ENCODE measurements at regions not wholly inside any gene's neighbourhood (a gene's known extent, or its start where the extent isn't known, plus 50 kb on each side); places are given as distances from the start of the nearest gene placed in this dataset.

- WGBS, 2 donors = 66 to 72% methylated on average over 4 of the region's 4 CpGs
- Histone ChIP-seq H3K4me1 (no peaks in the 10 kb centered on the region), H3K9me3 (no peaks in the 10 kb centered on the region), H3K27ac (no peak overlapping the region), H3K4me3 (no peak overlapping the region), H3K27me3 (no peaks in the 10 kb centered on the region), H3K36me3 (no peaks in the 10 kb centered on the region)
- no peak for DNase-seq
- TF ChIP-seq POLR2A (IDR thresholded peaks at IDR 0.05) = no peak
- TF ChIP-seq EP300 (IDR thresholded peaks at IDR 0.05) = no peak
- TF ChIP-seq POLR2AphosphoS5 (IDR thresholded peaks at IDR 0.05) = no peak
- TF ChIP-seq, protein P1, sequence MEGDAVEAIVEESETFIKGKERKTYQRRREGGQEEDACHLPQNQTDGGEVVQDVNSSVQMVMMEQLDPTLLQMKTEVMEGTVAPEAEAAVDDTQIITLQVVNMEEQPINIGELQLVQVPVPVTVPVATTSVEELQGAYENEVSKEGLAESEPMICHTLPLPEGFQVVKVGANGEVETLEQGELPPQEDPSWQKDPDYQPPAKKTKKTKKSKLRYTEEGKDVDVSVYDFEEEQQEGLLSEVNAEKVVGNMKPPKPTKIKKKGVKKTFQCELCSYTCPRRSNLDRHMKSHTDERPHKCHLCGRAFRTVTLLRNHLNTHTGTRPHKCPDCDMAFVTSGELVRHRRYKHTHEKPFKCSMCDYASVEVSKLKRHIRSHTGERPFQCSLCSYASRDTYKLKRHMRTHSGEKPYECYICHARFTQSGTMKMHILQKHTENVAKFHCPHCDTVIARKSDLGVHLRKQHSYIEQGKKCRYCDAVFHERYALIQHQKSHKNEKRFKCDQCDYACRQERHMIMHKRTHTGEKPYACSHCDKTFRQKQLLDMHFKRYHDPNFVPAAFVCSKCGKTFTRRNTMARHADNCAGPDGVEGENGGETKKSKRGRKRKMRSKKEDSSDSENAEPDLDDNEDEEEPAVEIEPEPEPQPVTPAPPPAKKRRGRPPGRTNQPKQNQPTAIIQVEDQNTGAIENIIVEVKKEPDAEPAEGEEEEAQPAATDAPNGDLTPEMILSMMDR (IDR thresholded peaks at IDR 0.05) = no peak
- no peak for ATAC-seq (ENCODE audit: low FRiP score in 2 of 2)
Measured at GRCh38 chr12:86670986-86671385, 414.8 kb upstream of the MGAT4C start.

DNA sequence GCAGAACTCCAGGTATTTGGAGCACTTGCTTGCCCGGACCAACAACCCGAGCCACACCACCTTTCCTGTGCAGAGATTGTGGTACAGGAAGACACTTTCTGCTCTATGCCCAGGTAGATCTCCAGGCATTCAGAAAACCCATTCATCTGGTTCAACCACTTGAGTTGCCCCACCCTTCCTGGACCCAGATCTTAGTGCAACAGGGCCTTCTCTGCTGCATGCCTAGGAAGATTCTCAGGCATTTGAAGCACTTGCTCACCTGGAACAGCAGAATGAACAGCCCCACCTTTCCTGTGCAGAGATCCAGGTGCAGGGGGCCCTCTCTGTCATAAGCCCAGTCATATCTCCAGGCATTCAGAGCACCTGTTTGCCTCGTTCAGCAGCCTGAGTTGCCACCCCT, 412.8 kb upstream of the MGAT4C start:
- no peaks in the 10 kb centered on the region for H3K4me1 ChIP-seq
- H3K36me3 ChIP-seq = no peaks in the 10 kb centered on the region
- H3K27me3 ChIP-seq = no peaks in the 10 kb centered on the region
- H3K27ac ChIP-seq = no peak overlapping the region
- H3K4me3 ChIP-seq = no peak overlapping the region
- WGBS, 2 donors = 45 to 77% methylated on average over 2 to 3 of the region's 3 CpGs
- no peak for TF ChIP-seq EP300 (IDR thresholded peaks at IDR 0.05)
- TF ChIP-seq POLR2A (IDR thresholded peaks at IDR 0.05) = no peak
- no peak for TF ChIP-seq POLR2AphosphoS5 (IDR thresholded peaks at IDR 0.05)
- TF ChIP-seq, protein P1 (IDR thresholded peaks at IDR 0.05) = no peak
- no peaks in the 10 kb centered on the region for H3K9me3 ChIP-seq
- ATAC-seq (ENCODE audit: low FRiP score in 2 of 2) (peak; percentile 24 to 49), DNase-seq (peak in 1 of 2 donors; percentile 39)

GRCh38 chr12:86666316-86666715, 410.1 kb upstream of the MGAT4C start:
- H3K4me3 ChIP-seq = no peak overlapping the region
- no peak overlapping the region for H3K27ac ChIP-seq
- H3K4me1 ChIP-seq = no peaks in the 10 kb centered on the region
- no peaks in the 10 kb centered on the region for H3K27me3 ChIP-seq
- DNase-seq (no peak), ATAC-seq (ENCODE audit: low FRiP score in 2 of 2) (no peak)
- H3K36me3 ChIP-seq = no peaks in the 10 kb centered on the region
- TF ChIP-seq POLR2A (IDR thresholded peaks at IDR 0.05) = no peak
- no peak for TF ChIP-seq EP300 (IDR thresholded peaks at IDR 0.05)
- TF ChIP-seq POLR2AphosphoS5 (IDR thresholded peaks at IDR 0.05) = no peak
- TF ChIP-seq, protein P1 (IDR thresholded peaks at IDR 0.05) = no peak
- no peaks in the 10 kb centered on the region for H3K9me3 ChIP-seq

DNA sequence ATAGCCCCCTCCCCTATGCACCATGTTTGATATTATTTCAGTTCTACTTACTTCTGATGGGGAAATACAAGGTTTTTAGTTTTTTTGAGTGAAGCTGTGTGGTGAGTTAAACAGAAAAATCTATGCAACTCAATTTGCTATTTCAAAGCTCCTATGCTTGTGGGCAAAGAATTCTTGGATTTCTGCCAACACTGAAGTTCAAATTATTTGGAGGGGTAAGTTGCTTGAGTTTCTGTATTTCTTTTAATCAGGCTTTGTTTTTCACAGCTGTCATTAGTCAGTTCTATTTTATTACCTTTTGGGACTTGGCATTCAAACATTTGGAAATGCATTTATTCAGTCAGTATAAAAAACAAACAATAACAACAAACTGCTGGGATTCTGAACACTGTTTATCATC, 407.5 kb upstream of the MGAT4C start:
- no peaks in the 10 kb centered on the region for H3K27me3 ChIP-seq
- no peak overlapping the region for H3K4me3 ChIP-seq
- no peaks in the 10 kb centered on the region for H3K9me3 ChIP-seq
- H3K36me3 ChIP-seq = no peaks in the 10 kb centered on the region
- ATAC-seq (ENCODE audit: low FRiP score in 2 of 2) (no peak), DNase-seq (no peak)
- no peaks in the 10 kb centered on the region for H3K4me1 ChIP-seq
- no peak overlapping the region for H3K27ac ChIP-seq
- TF ChIP-seq EP300 (IDR thresholded peaks at IDR 0.05) = no peak
- TF ChIP-seq POLR2AphosphoS5 (IDR thresholded peaks at IDR 0.05) = no peak
- TF ChIP-seq POLR2A (IDR thresholded peaks at IDR 0.05) = no peak
- TF ChIP-seq, protein P1 (IDR thresholded peaks at IDR 0.05) = no peak

DNA sequence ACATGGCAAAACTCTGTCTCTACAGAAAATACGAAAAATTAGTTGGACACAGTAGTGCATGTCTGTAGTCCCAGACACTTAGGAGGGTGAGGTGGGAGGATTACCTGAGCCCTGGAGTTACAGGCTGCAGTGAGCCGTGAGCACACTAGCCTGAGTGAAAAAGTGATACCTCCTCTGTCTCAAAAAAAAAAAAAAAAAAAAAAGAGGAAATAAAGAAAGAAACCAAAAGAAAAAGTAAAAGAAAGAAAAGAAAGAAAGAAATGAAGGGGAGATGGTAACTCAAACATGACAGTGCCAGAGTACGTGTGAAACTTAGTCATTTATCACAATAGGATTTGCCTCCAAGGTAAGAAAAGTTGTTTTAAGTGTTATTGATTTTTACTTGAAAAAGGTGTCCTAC, 407.0 kb upstream of the MGAT4C start:
- no peaks in the 10 kb centered on the region for H3K4me1 ChIP-seq
- ATAC-seq (ENCODE audit: low FRiP score in 2 of 2) (no peak), DNase-seq (no peak)
- 78 to 80% methylated on average over 3 of the region's 3 CpGs for WGBS, 2 donors
- no peaks in the 10 kb centered on the region for H3K27me3 ChIP-seq
- TF ChIP-seq POLR2A (IDR thresholded peaks at IDR 0.05) (no peak), EP300 (IDR thresholded peaks at IDR 0.05) (no peak), POLR2AphosphoS5 (IDR thresholded peaks at IDR 0.05) (no peak)
- TF ChIP-seq, protein P1 (IDR thresholded peaks at IDR 0.05) = no peak
- no peaks in the 10 kb centered on the region for H3K36me3 ChIP-seq
- no peaks in the 10 kb centered on the region for H3K9me3 ChIP-seq
- no peak overlapping the region for H3K4me3 ChIP-seq
- H3K27ac ChIP-seq = no peak overlapping the region

Measured in upper lobe of left lung (tissue), 6 donors.